A673 (cell line): ENCODE measurements at regions not wholly inside any gene's neighbourhood (a gene's known extent, or its start where the extent isn't known, plus 50 kb on each side); places are given as distances from the start of the nearest gene placed in this dataset.

Experiments used
- BruUV-seq: library from RNA; stranded (reverse); fragments of 400-500 nt; replicated peaks from 2 replicates; lab custom pipeline; 2021; lab: Mats Ljungman, UMichigan
- CTCF ChIA-PET: fragments of 300-600 bp; sonication (Branson Sonifier 250); formaldehyde crosslinking; loops from one replicate; lab custom pipeline; 2022; ENCODE audit warnings: antibody characterized with exemption; lab: Charles Lee
- POLR2A ChIA-PET: fragments of 300-600 bp; sonication (Branson Sonifier 250); formaldehyde crosslinking; loops from one replicate; lab custom pipeline; 2022; ENCODE audit warnings: antibody characterized with exemption; ENCODE audit not compliant: low non-redundant PET; lab: Charles Lee
- DNase-seq: peaks from one replicate; pipeline ENCODE4 v3.0.0-alpha.2; 2015; ENCODE audit warnings: low spot score
- H3K27ac ChIP-seq: fragments of 200-600 bp; sonication (generic); 2 replicates; pipeline ENCODE4 v1.5.1; 2016; ENCODE audit warnings: mixed run types, low read depth, mild to moderate bottlenecking, mixed read lengths, antibody characterized with exemption, low read length; ENCODE audit not compliant: poor library complexity, severe bottlenecking
- H3K27me3 ChIP-seq: fragments of 200-600 bp; sonication (generic); replicated peaks from 2 replicates; pipeline ENCODE4 v1.6.1; 2017; ENCODE audit warnings: mixed run types, low read depth, mild to moderate bottlenecking, mixed read lengths, antibody characterized with exemption, low read length; ENCODE audit not compliant: insufficient read depth, poor library complexity
- H3K36me3 ChIP-seq: fragments of 200-600 bp; sonication (generic); 2 replicates; pipeline ENCODE4 v1.6.1; 2016; ENCODE audit warnings: mixed run types, mild to moderate bottlenecking, mixed read lengths, antibody characterized with exemption, low read length; ENCODE audit not compliant: insufficient read depth, poor library complexity, severe bottlenecking
- H3K4me1 ChIP-seq: fragments of 200-600 bp; sonication (generic); 2 replicates; pipeline ENCODE4 v1.6.1; 2017; ENCODE audit warnings: mixed run types, mild to moderate bottlenecking, mixed read lengths, antibody characterized with exemption, low read length; ENCODE audit not compliant: insufficient read depth, poor library complexity, severe bottlenecking
- H3K4me3 ChIP-seq: fragments of 200-600 bp; sonication (generic); 2 replicates; pipeline ENCODE4 v1.5.1; 2016; ENCODE audit warnings: low read depth, mixed run types, mild to moderate bottlenecking, mixed read lengths, low read length; ENCODE audit not compliant: poor library complexity, severe bottlenecking
- H3K9me3 ChIP-seq: fragments of 200-600 bp; sonication (generic); 2 replicates; pipeline ENCODE4 v1.6.1; 2016; ENCODE audit warnings: mixed run types, low read depth, mild to moderate bottlenecking, mixed read lengths, antibody characterized with exemption, low read length; ENCODE audit not compliant: poor library complexity, severe bottlenecking
- CTCF ChIP-seq: fragments of 300-800, 200-600 bp; sonication (generic); conservative IDR thresholded peaks from 2 replicates; pipeline ENCODE4 v1.5.1; 2017; ENCODE audit warnings: low read depth, mild to moderate bottlenecking, antibody characterized with exemption, low read length, moderate library complexity, mixed read lengths
- EZH2 ChIP-seq: fragments of 200-600 bp; sonication (generic); IDR thresholded peaks from 2 replicates; pipeline ENCODE4 v1.6.1; 2017; ENCODE audit warnings: borderline replicate concordance, low read depth, mild to moderate bottlenecking, mixed read lengths, antibody characterized with exemption, low read length; ENCODE audit not compliant: poor library complexity, severe bottlenecking
- intact Hi-C: fragments of 100-400 bp; cut with micrococcal nuclease; formaldehyde crosslinking; loops from one replicate; pipeline ENCODE4 v1.10.0; 2022; ENCODE audit not compliant: unreplicated experiment

GRCh38 chr1:229870381-229870780 lies 196.7 kb upstream of the GALNT2 start:
- Histone ChIP-seq H3K27me3 (no peaks in the 10 kb centered on the region), H3K27ac (no peak overlapping the region), H3K9me3 (no peaks in the 10 kb centered on the region), H3K36me3 (no peaks in the 10 kb centered on the region), H3K4me1 (peaks cover 8% of the 10 kb centered on the region), H3K4me3 (no peak overlapping the region)
- POLR2A ChIA-PET: no interaction called here
- no peak for DNase-seq
- BruUV-seq: no TSS peak
- CTCF ChIA-PET: no interaction called here
- no peak for TF ChIP-seq EZH2
- intact Hi-C loops: no loop called here

GRCh38 chr1:229871078-229871676 lies 195.9 kb upstream of the GALNT2 start:
- no peak overlapping the region for H3K27ac ChIP-seq
- DNase-seq: no peak
- TF ChIP-seq CTCF (no peak), EZH2 (no peak)
- H3K36me3 ChIP-seq: no peaks in the 10 kb centered on the region
- H3K4me3 ChIP-seq: no peak overlapping the region
- BruUV-seq: no TSS peak
- no peaks in the 10 kb centered on the region for H3K9me3 ChIP-seq
- ChIA-PET POLR2A (no interaction called here), CTCF (no interaction called here)
- no peaks in the 10 kb centered on the region for H3K27me3 ChIP-seq
- peaks cover 8% of the 10 kb centered on the region for H3K4me1 ChIP-seq
- intact Hi-C loops: no loop called here

- Histone ChIP-seq H3K36me3 (no peaks in the 10 kb centered on the region), H3K4me3 (no peak overlapping the region), H3K27me3 (no peaks in the 10 kb centered on the region), H3K27ac (no peak overlapping the region), H3K4me1 (peaks cover 5% of the 10 kb centered on the region), H3K9me3 (no peaks in the 10 kb centered on the region)
- ChIA-PET POLR2A (no interaction called here), CTCF (no interaction called here)
- BruUV-seq: no TSS peak
- intact Hi-C loops: no loop called here
- TF ChIP-seq CTCF: no peak
- no peak for TF ChIP-seq EZH2
- DNase-seq: no peak
These were observed 192.9 kb upstream of the GALNT2 start for GRCh38 chr1:229874136-229874535.

GRCh38 chr1:229874609-229875008 lies 192.4 kb upstream of the GALNT2 start:
- BruUV-seq: no TSS peak
- H3K27me3 ChIP-seq: no peaks in the 10 kb centered on the region
- H3K4me3 ChIP-seq: no peak overlapping the region
- peaks cover under 1% of the 10 kb centered on the region for H3K4me1 ChIP-seq
- ChIA-PET CTCF (no interaction called here), POLR2A (no interaction called here)
- no peaks in the 10 kb centered on the region for H3K9me3 ChIP-seq
- H3K27ac ChIP-seq: no peak overlapping the region
- no peak for DNase-seq
- intact Hi-C loops: no loop called here
- TF ChIP-seq CTCF: no peak
- no peaks in the 10 kb centered on the region for H3K36me3 ChIP-seq
